ENCODE measurements at regions not wholly inside any gene's neighbourhood (a gene's known extent, or its start where the extent isn't known, plus 50 kb on each side); places are given as distances from the start of the nearest gene placed in this dataset.

GRCh38 chr3:6733699-6734394, 127.1 kb upstream of the GRM7 start:
- TF ChIP-seq CTCF (IDR thresholded peaks at IDR 0.05) (no peak), POLR2A (IDR thresholded peaks at IDR 0.05) (no peak)
